GOT3 (cell line): ENCODE measurements at regions not wholly inside any gene's neighbourhood (a gene's known extent, or its start where the extent isn't known, plus 50 kb on each side); places are given as distances from the start of the nearest gene placed in this dataset.

Experiments
- DNase-seq: peaks from one replicate; lab custom pipeline; 2025; ENCODE audit warnings: mixed read lengths; lab: John Stamatoyannopoulos, UW

- no peak for DNase-seq
These were observed 57.5 kb upstream of the IPO9 start for GRCh38 chr1:201771466-201771865.

- no peak for DNase-seq
These were observed 56.8 kb upstream of the IPO9 start for GRCh38 chr1:201772178-201772577.

- DNase-seq, result no peak
These were observed 55.2 kb upstream of the IPO9 start for GRCh38 chr1:201773764-201774163.

- DNase-seq, result no peak
These were observed 54.6 kb upstream of the IPO9 start for GRCh38 chr1:201774224-201774982.

GRCh38 chr1:201774983-201775344, 54.0 kb upstream of the IPO9 start:
- DNase-seq, result no peak

- no peak for DNase-seq
These were observed 53.6 kb upstream of the IPO9 start for GRCh38 chr1:201775380-201775779.

- no peak for DNase-seq
These were observed 50.5 kb upstream of the IPO9 start for GRCh38 chr1:201778279-201779065.
